Testis (tissue), 2 donors: ENCODE measurements at regions not wholly inside any gene's neighbourhood (a gene's known extent, or its start where the extent isn't known, plus 50 kb on each side); places are given as distances from the start of the nearest gene placed in this dataset.

Source experiments
- DNase-seq: peaks from one replicate; pipeline ENCODE4 v3.0.0-alpha.2; 2019
- H3K27ac ChIP-seq, 2 donors: fragments of 200-600 bp; sonication (generic); one replicate each; pipeline ENCODE4 v1.5.1; 2019
- H3K27me3 ChIP-seq: fragments of 200-600 bp; sonication (generic); one replicate; pipeline ENCODE4 v1.5.1; 2019
- H3K36me3 ChIP-seq: fragments of 200-600 bp; sonication (generic); one replicate; pipeline ENCODE4 v1.5.1; 2017; ENCODE audit warnings: low read depth; ENCODE audit errors: missing control alignments
- H3K4me1 ChIP-seq: fragments of 200-600 bp; sonication (generic); one replicate; pipeline ENCODE4 v1.5.1; 2019
- H3K4me3 ChIP-seq, 2 donors: fragments of 200-600 bp; sonication (generic); one replicate each; pipeline ENCODE4 v1.5.1; 2017 to 2019
- H3K9me3 ChIP-seq: fragments of 200-600 bp; sonication (generic); one replicate; pipeline ENCODE4 v1.5.1; 2017
- CTCF ChIP-seq, 3 experiments: fragments of 450-650 bp in 2 of 3; fragments of 200-600 bp in 1 of 3; sonication (generic) in 1 of 3; IDR thresholded peaks; one replicate each; pipeline ENCODE4 v1.5.1; 2016 to 2019; ENCODE audit warnings: antibody characterized with exemption in 3 of 3, mild to moderate bottlenecking in 2 of 3, moderate library complexity in 1 of 3
- POLR2A ChIP-seq: fragments of 450-650 bp; IDR thresholded peaks from one replicate; pipeline ENCODE4 v1.6.1; 2017; ENCODE audit warnings: antibody characterized with exemption, mild to moderate bottlenecking, moderate library complexity
- WGBS, 2 donors: methylation state at CpG; one replicate each; pipeline ENCODE4 v1.1.5; 2018; 5-methylcytosine and 5-hydroxymethylcytosine counted together
- intact Hi-C: fragments of 100-400 bp; cut with DNase I; formaldehyde crosslinking; loops from one replicate; pipeline ENCODE4 v1.15.1; 2023; ENCODE audit warnings: low total_unique reads

- 90% methylated on average over 3 of the region's 3 CpGs for WGBS, 2 donors
- H3K9me3 ChIP-seq, result no peaks in the 10 kb centered on the region
- no peaks in the 10 kb centered on the region for H3K4me1 ChIP-seq
- intact Hi-C loops, result no loop called here
- TF ChIP-seq POLR2A (no peak), CTCF (IDR thresholded peaks at IDR 0.05) (no peak)
- no peak overlapping the region for H3K27ac ChIP-seq
- H3K27me3 ChIP-seq, result no peaks in the 10 kb centered on the region
- no peak for DNase-seq
- no peak overlapping the region for H3K4me3 ChIP-seq
- H3K36me3 ChIP-seq, result no peaks in the 10 kb centered on the region
These were observed 1173.5 kb upstream of the NUDT12 start for GRCh38 chr5:104736073-104736472.

GRCh38 chr5:104734046-104734445 is 1171.5 kb upstream of the NUDT12 start:
- intact Hi-C loops, result no loop called here
- Histone ChIP-seq H3K27me3 (no peaks in the 10 kb centered on the region), H3K27ac (no peak overlapping the region), H3K36me3 (no peaks in the 10 kb centered on the region), H3K9me3 (no peaks in the 10 kb centered on the region), H3K4me1 (no peaks in the 10 kb centered on the region), H3K4me3 (no peak overlapping the region)
- DNase-seq, result no peak
- 86 to 91% methylated on average over 2 of the region's 2 CpGs for WGBS, 2 donors
- TF ChIP-seq CTCF (IDR thresholded peaks at IDR 0.05) (no peak), POLR2A (no peak)

GRCh38 chr5:104733063-104733669 is 1170.6 kb upstream of the NUDT12 start:
- no peak overlapping the region for H3K27ac ChIP-seq
- TF ChIP-seq POLR2A (no peak), CTCF (IDR thresholded peaks at IDR 0.05) (no peak)
- H3K27me3 ChIP-seq, result no peaks in the 10 kb centered on the region
- intact Hi-C loops, result no loop called here
- WGBS, 2 donors, result 81 to 84% methylated on average over 2 of the region's 2 CpGs
- H3K9me3 ChIP-seq, result no peaks in the 10 kb centered on the region
- no peak overlapping the region for H3K4me3 ChIP-seq
- H3K4me1 ChIP-seq, result no peaks in the 10 kb centered on the region
- DNase-seq, result no peak
- no peaks in the 10 kb centered on the region for H3K36me3 ChIP-seq

- H3K4me1 ChIP-seq, result no peaks in the 10 kb centered on the region
- no peak overlapping the region for H3K4me3 ChIP-seq
- H3K27me3 ChIP-seq, result no peaks in the 10 kb centered on the region
- no peaks in the 10 kb centered on the region for H3K9me3 ChIP-seq
- no peak overlapping the region for H3K27ac ChIP-seq
- TF ChIP-seq POLR2A (no peak), CTCF (IDR thresholded peaks at IDR 0.05) (no peak)
- DNase-seq, result no peak
- 50 to 53% methylated on average over 2 of the region's 2 CpGs for WGBS, 2 donors
- H3K36me3 ChIP-seq, result no peaks in the 10 kb centered on the region
- intact Hi-C loops, result no loop called here
These were observed 1168.7 kb upstream of the NUDT12 start for GRCh38 chr5:104731331-104731730.

GRCh38 chr5:104708027-104708426 is 1145.4 kb upstream of the NUDT12 start:
- H3K27me3 ChIP-seq, result no peaks in the 10 kb centered on the region

More at GRCh38 chr5:104708027-104708426, 1145.4 kb upstream of the NUDT12 start:
- Histone ChIP-seq H3K27ac (no peak overlapping the region), H3K4me1 (no peaks in the 10 kb centered on the region), H3K9me3 (no peaks in the 10 kb centered on the region), H3K36me3 (no peaks in the 10 kb centered on the region), H3K4me3 (no peak overlapping the region)
- WGBS, 2 donors, result 40 to 54% methylated on average over 3 of the region's 3 CpGs
- TF ChIP-seq POLR2A (no peak), CTCF (IDR thresholded peaks at IDR 0.05) (no peak)
- DNase-seq, result no peak
- intact Hi-C loops, result no loop called here
